NCI-H1105 treated with DMSO at 0.1 percent for 48 hours (cell line): ENCODE measurements at regions not wholly inside any gene's neighbourhood (a gene's known extent, or its start where the extent isn't known, plus 50 kb on each side); places are given as distances from the start of the nearest gene placed in this dataset.
A peak's percentile ranks its signal among the peaks of the same experiment; 100 is the strongest.

Experiments
- DNase-seq: peaks from one replicate; lab custom pipeline; 2025; lab: John Stamatoyannopoulos, UW

GRCh38 chr11:19519912-19520641, 192.6 kb upstream of the NAV2 start:
- no peak for DNase-seq

- DNase-seq: no peak
Measured at GRCh38 chr11:19519353-19519752, 193.3 kb upstream of the NAV2 start.

- no peak for DNase-seq
Measured at GRCh38 chr11:19513253-19513652, 199.4 kb upstream of the NAV2 start.

- no peak for DNase-seq
Measured at GRCh38 chr11:19512618-19513017, 200.0 kb upstream of the NAV2 start.

- peak; percentile 74 for DNase-seq
Measured at GRCh38 chr11:19511413-19512183, 201.0 kb upstream of the NAV2 start.

- DNase-seq: no peak
Measured at GRCh38 chr11:19511066-19511412, 201.6 kb upstream of the NAV2 start.

- no peak for DNase-seq
Measured at GRCh38 chr11:19510468-19510867, 202.2 kb upstream of the NAV2 start.

GRCh38 chr11:19509215-19509614, 203.4 kb upstream of the NAV2 start:
- DNase-seq: no peak

- DNase-seq: no peak
Measured at GRCh38 chr11:19508165-19508564, 204.5 kb upstream of the NAV2 start.

GRCh38 chr11:19506816-19507486, 205.7 kb upstream of the NAV2 start:
- peak; percentile 10 for DNase-seq

GRCh38 chr11:19502691-19503253, 209.9 kb upstream of the NAV2 start:
- no peak for DNase-seq

- DNase-seq: no peak
Measured at GRCh38 chr11:19501631-19502030, 211.0 kb upstream of the NAV2 start.

- DNase-seq: no peak
Measured at GRCh38 chr11:19499999-19500398, 212.6 kb upstream of the NAV2 start.

- DNase-seq: peak; percentile 81
Measured at GRCh38 chr11:19499026-19499669, 213.5 kb upstream of the NAV2 start.

- peak; percentile 57 for DNase-seq
Measured at GRCh38 chr11:19493446-19494213, 219.0 kb upstream of the NAV2 start.

- DNase-seq: no peak
Measured at GRCh38 chr11:19482319-19483100, 230.1 kb upstream of the NAV2 start.

GRCh38 chr11:19480540-19480939, 232.1 kb upstream of the NAV2 start:
- DNase-seq: no peak

GRCh38 chr11:19478891-19479290, 233.7 kb upstream of the NAV2 start:
- no peak for DNase-seq

GRCh38 chr11:19474954-19475721, 234.4 kb upstream of the E2F8 start:
- no peak for DNase-seq

- no peak for DNase-seq
Measured at GRCh38 chr11:19474211-19474610, 233.5 kb upstream of the E2F8 start.
